GM23338 (cell line): ENCODE measurements at regions not wholly inside any gene's neighbourhood (a gene's known extent, or its start where the extent isn't known, plus 50 kb on each side); places are given as distances from the start of the nearest gene placed in this dataset.

ENCODE experiments used
- ATAC-seq: fragments of 200-7000 bp; cut with Tn5 transposase; 3 replicates; pipeline ENCODE4 v1.9.1; 2020
- DNase-seq: peaks from one replicate; pipeline ENCODE4 v3.0.0-alpha.2; 2015; ENCODE audit warnings: low spot score
- H2AFZ ChIP-seq: fragments of 200-600 bp; sonication (generic); 2 replicates; pipeline ENCODE4 v1.8.0; 2016; ENCODE audit warnings: antibody characterized with exemption, mild to moderate bottlenecking, moderate library complexity
- H3F3A ChIP-seq: fragments of 200-600 bp; sonication (generic); replicated peaks from 2 replicates; pipeline ENCODE4 v1.8.0; 2017; ENCODE audit warnings: antibody characterized with exemption, mixed run types, low read depth
- H3K27ac ChIP-seq: fragments of 200-600 bp; sonication (generic); 2 replicates; pipeline ENCODE4 v1.6.1; 2016; ENCODE audit warnings: low read depth
- H3K27me3 ChIP-seq: fragments of 200-600 bp; sonication (generic); 2 replicates; pipeline ENCODE4 v1.8.0; 2016; ENCODE audit warnings: mild to moderate bottlenecking, mixed run types, moderate library complexity; ENCODE audit not compliant: insufficient read depth
- H3K36me3 ChIP-seq: fragments of 200-600 bp; sonication (generic); 2 replicates; pipeline ENCODE4 v1.8.0; 2016; ENCODE audit warnings: mild to moderate bottlenecking; ENCODE audit not compliant: insufficient read depth
- H3K4me1 ChIP-seq: fragments of 200-600 bp; sonication (generic); 2 replicates; pipeline ENCODE4 v1.8.0; 2016; ENCODE audit warnings: mild to moderate bottlenecking, moderate library complexity; ENCODE audit not compliant: insufficient read depth
- H3K4me2 ChIP-seq: fragments of 200-600 bp; sonication (generic); 2 replicates; pipeline ENCODE4 v1.7.1; 2017; ENCODE audit warnings: mixed run types
- H3K4me3 ChIP-seq: fragments of 200-600 bp; sonication (generic); 2 replicates; pipeline ENCODE4 v1.6.1; 2016; ENCODE audit warnings: mixed run types
- H3K79me2 ChIP-seq: fragments of 200-600 bp; sonication (generic); replicated peaks from 2 replicates; pipeline ENCODE4 v1.8.0; 2017; ENCODE audit warnings: mild to moderate bottlenecking; ENCODE audit not compliant: insufficient read depth
- H3K9me2 ChIP-seq: fragments of 200-600 bp; sonication (generic); 2 replicates; pipeline ENCODE4 v1.8.0; 2017; ENCODE audit not compliant: insufficient read depth
- H4K20me1 ChIP-seq: fragments of 200-600 bp; sonication (generic); replicated peaks from 2 replicates; pipeline ENCODE4 v1.8.0; 2017; ENCODE audit warnings: mild to moderate bottlenecking; ENCODE audit not compliant: insufficient read depth
- H3K27ac Mint-ChIP-seq: 2 replicates; pipeline ENCODE4 v1.8.0; 2020; ENCODE audit warnings: inconsistent platforms, mild to moderate bottlenecking, moderate library complexity, mixed read lengths
- H3K27me3 Mint-ChIP-seq: 3 replicates; pipeline ENCODE4 v1.8.0; 2022; ENCODE audit warnings: low read depth, mild to moderate bottlenecking, moderate library complexity, mixed read lengths, inconsistent platforms; ENCODE audit not compliant: insufficient read depth, poor library complexity
- H3K36me3 Mint-ChIP-seq: 3 replicates; pipeline ENCODE4 v1.8.0; 2021; ENCODE audit warnings: low read depth, mild to moderate bottlenecking, inconsistent platforms, moderate library complexity, mixed read lengths
- H3K4me1 Mint-ChIP-seq: 3 replicates; pipeline ENCODE4 v1.8.0; 2020; ENCODE audit warnings: mild to moderate bottlenecking, inconsistent platforms, mixed read lengths
- H3K4me3 Mint-ChIP-seq: 3 replicates; pipeline ENCODE4 v1.8.0; 2021; ENCODE audit warnings: moderate library complexity, mild to moderate bottlenecking, inconsistent platforms, mixed read lengths
- H3K9me3 Mint-ChIP-seq: 3 replicates; pipeline ENCODE4 v1.8.0; 2020; ENCODE audit warnings: moderate library complexity, mild to moderate bottlenecking, inconsistent platforms, mixed read lengths
- CREB1 ChIP-seq: fragments of 250-450 bp; sonication (Bioruptor Pico); IDR thresholded peaks from 2 replicates; pipeline ENCODE4 v1.5.0; 2020; ENCODE audit warnings: low read depth, mild to moderate bottlenecking, moderate library complexity
- CTCF ChIP-seq, 2 experiments: fragments of 200-600 bp in 1 of 2; sonication (generic) in 1 of 2; conservative IDR thresholded peaks; 2 replicates each; pipeline versions ENCODE4 v1.5.1 to v1.6.1; 2016 to 2017; ENCODE audit warnings: antibody characterized with exemption in 2 of 2, low read depth in 2 of 2, mild to moderate bottlenecking in 2 of 2, moderate library complexity in 1 of 2
- ETS1 ChIP-seq: IDR thresholded peaks from 2 replicates; pipeline ENCODE4 v1.6.1; 2016; ENCODE audit warnings: antibody characterized with exemption
- EZH2phosphoT487 ChIP-seq: fragments of 200-600 bp; sonication (generic); IDR thresholded peaks from one replicate; pipeline ENCODE4 v1.8.1; 2018; ENCODE audit warnings: antibody characterized with exemption; ENCODE audit not compliant: unreplicated experiment
- JUNB ChIP-seq: IDR thresholded peaks from one replicate; pipeline ENCODE4 v1.6.1; 2016; ENCODE audit warnings: antibody characterized with exemption; ENCODE audit not compliant: unreplicated experiment
- NANOG ChIP-seq: IDR thresholded peaks from 2 replicates; pipeline ENCODE4 v1.6.1; 2016; ENCODE audit warnings: antibody characterized with exemption, borderline replicate concordance
- POLR2AphosphoS5 ChIP-seq: IDR thresholded peaks from 2 replicates; pipeline ENCODE4 v1.6.1; 2016; ENCODE audit warnings: antibody characterized with exemption, low read depth
- REST ChIP-seq: IDR thresholded peaks from one replicate; pipeline ENCODE4 v1.6.1; 2018; ENCODE audit warnings: antibody characterized with exemption; ENCODE audit not compliant: unreplicated experiment
- ZNF114 ChIP-seq: fragments of 250-450 bp; sonication (Bioruptor Pico); IDR thresholded peaks from 2 replicates; pipeline ENCODE4 v1.5.0; 2020; ENCODE audit warnings: mild to moderate bottlenecking, moderate library complexity
- ZNF331 ChIP-seq: fragments of 250-450 bp; sonication (Bioruptor Pico); IDR thresholded peaks from 2 replicates; pipeline ENCODE4 v1.5.0; 2020; ENCODE audit warnings: low read depth, mild to moderate bottlenecking, moderate library complexity
- ZNF462 ChIP-seq: fragments of 250-450 bp; sonication (Bioruptor Pico); IDR thresholded peaks from 2 replicates; pipeline ENCODE4 v1.5.0; 2020; ENCODE audit warnings: mild to moderate bottlenecking, moderate library complexity

GRCh38 chr2:219868635-219869034 lies 241.2 kb downstream of the SLC4A3 start (continued):
- no peak for TF ChIP-seq ZNF462
- TF ChIP-seq NANOG: no peak
- TF ChIP-seq CREB1 (CRISPR knock-in tag): no peak
- TF ChIP-seq JUNB: no peak

- H3K9me3 Mint-ChIP-seq: no peaks in the 10 kb centered on the region
- Histone ChIP-seq H3K27ac (no peak overlapping the region), H3K36me3 (no peaks in the 10 kb centered on the region), H3F3A (no peaks in the 10 kb centered on the region), H3K27me3 (no peaks in the 10 kb centered on the region), H3K9me2 (0 out of 2 replicates have a peak, but pooled peaks cover 7% of the 10 kb centered on the region), H4K20me1 (no peaks in the 10 kb centered on the region), H3K4me2 (no peak overlapping the region), H3K4me1 (peaks cover 39% of the 10 kb centered on the region), H2AFZ (no peak overlapping the region), H3K79me2 (no peaks in the 10 kb centered on the region), H3K4me3 (no peak overlapping the region)
- H3K27ac Mint-ChIP-seq: no peak overlapping the region
- peaks cover 36% of the 10 kb centered on the region for H3K4me1 Mint-ChIP-seq
- H3K27me3 Mint-ChIP-seq: peaks cover 2% of the 10 kb centered on the region
- H3K4me3 Mint-ChIP-seq: no peak overlapping the region
- ATAC-seq (no peak), DNase-seq (no peak)
- no peaks in the 10 kb centered on the region for H3K36me3 Mint-ChIP-seq
- no peak for TF ChIP-seq JUNB
- no peak for TF ChIP-seq NANOG
- no peak for TF ChIP-seq POLR2AphosphoS5
- TF ChIP-seq ZNF114 (CRISPR knock-in tag): no peak
- TF ChIP-seq REST: no peak
- TF ChIP-seq EZH2phosphoT487: no peak
- TF ChIP-seq ETS1: no peak
- no peak for TF ChIP-seq ZNF331 (CRISPR knock-in tag)
- TF ChIP-seq CTCF (conservative IDR thresholded peaks at IDR 0.05; ENCODE audit: low read depth in 2 of 2): no peak
Observed at GRCh38 chr2:219870041-219870440, 242.6 kb downstream of the SLC4A3 start.
